Osteoblast (primary cell): ENCODE measurements at regions not wholly inside any gene's neighbourhood (a gene's known extent, or its start where the extent isn't known, plus 50 kb on each side); places are given as distances from the start of the nearest gene placed in this dataset.

Source experiments
- DNase-seq: peaks from one replicate; pipeline ENCODE4 v3.0.0; 2011; ENCODE audit warnings: low spot score, mixed read lengths; ENCODE audit not compliant: insufficient read length; ENCODE audit errors: missing footprints
- H2AFZ ChIP-seq: 2 replicates; pipeline ENCODE4 v1.6.0; 2011; ENCODE audit warnings: mild to moderate bottlenecking, low read length
- H3K27ac ChIP-seq: 2 replicates; pipeline ENCODE4 v1.5.1; 2011; ENCODE audit warnings: mild to moderate bottlenecking, low read depth, low read length, moderate library complexity
- H3K27me3 ChIP-seq: 2 replicates; pipeline ENCODE4 v1.6.0; 2012; ENCODE audit warnings: mild to moderate bottlenecking, control low read depth, inconsistent platforms, low read length, moderate library complexity; ENCODE audit not compliant: insufficient read depth
- H3K36me3 ChIP-seq: 2 replicates; pipeline ENCODE4 v1.5.1; 2011; ENCODE audit warnings: mild to moderate bottlenecking, low read length, control low read depth, moderate library complexity; ENCODE audit not compliant: insufficient read depth
- H3K4me1 ChIP-seq: 2 replicates; pipeline ENCODE4 v1.5.1; 2011; ENCODE audit warnings: mild to moderate bottlenecking, low read length, control low read depth, moderate library complexity; ENCODE audit not compliant: insufficient read depth
- H3K4me2 ChIP-seq: 2 replicates; pipeline ENCODE4 v1.6.0; 2011; ENCODE audit warnings: mild to moderate bottlenecking, low read length; ENCODE audit not compliant: insufficient read depth
- H3K4me3 ChIP-seq: fragments of 200-600 bp; sonication (generic); 3 replicates; pipeline ENCODE4 v1.5.1; 2012; ENCODE audit warnings: mild to moderate bottlenecking, low read length, inconsistent platforms; ENCODE audit not compliant: insufficient read depth
- H3K79me2 ChIP-seq: 2 replicates; pipeline ENCODE4 v1.6.0; 2012; ENCODE audit warnings: mild to moderate bottlenecking, low read length, control low read depth, inconsistent platforms; ENCODE audit not compliant: insufficient read depth
- H3K9me3 ChIP-seq: 2 replicates; pipeline ENCODE4 v1.5.1; 2011; ENCODE audit warnings: low read depth, low read length, control low read depth
- H4K20me1 ChIP-seq: 2 replicates; pipeline ENCODE4 v1.6.0; 2012; ENCODE audit warnings: mild to moderate bottlenecking, low read length, control low read depth; ENCODE audit not compliant: insufficient read depth
- TF ChIP-seq, protein P1 (sequence below): IDR thresholded peaks from 2 replicates; pipeline ENCODE4 v1.5.1; 2011; ENCODE audit warnings: mild to moderate bottlenecking, low read depth, low read length, moderate library complexity; ENCODE audit errors: extremely low read depth

DNA sequence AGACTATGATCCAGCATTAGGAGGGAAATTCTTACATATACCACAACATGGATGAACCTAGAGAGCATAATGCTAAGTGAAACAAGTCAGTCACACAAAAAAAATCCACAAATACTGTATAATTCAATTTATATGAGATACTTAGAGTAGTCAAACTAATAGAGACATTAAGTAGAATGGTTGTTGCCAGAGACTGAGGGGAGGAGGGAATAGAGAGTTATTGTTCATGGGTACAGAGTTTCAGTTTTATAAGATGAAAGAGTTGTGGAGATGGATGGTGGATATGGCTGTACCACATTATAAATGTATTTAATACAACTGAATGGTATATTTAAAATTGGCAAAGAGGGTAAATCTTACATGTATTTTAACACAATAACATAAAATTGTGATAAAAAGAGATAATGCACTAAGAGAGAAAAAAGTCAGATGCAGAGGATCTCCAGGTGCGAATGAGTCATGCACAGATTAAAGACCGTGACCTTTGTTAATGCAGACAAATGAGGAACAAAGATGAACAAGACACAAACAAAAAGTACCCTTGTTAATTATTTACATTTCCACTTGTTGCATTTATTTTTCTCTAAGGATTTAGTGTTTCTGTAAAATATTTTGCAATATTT is 541.7 kb upstream of the MEX3C start:
- Histone ChIP-seq H3K79me2 (no peaks in the 10 kb centered on the region), H3K4me1 (no peaks in the 10 kb centered on the region), H3K9me3 (no peaks in the 10 kb centered on the region), H4K20me1 (no peaks in the 10 kb centered on the region), H3K27me3 (no peaks in the 10 kb centered on the region), H3K4me2 (no peak overlapping the region), H3K27ac (no peak overlapping the region), H3K4me3 (no peak overlapping the region), H3K36me3 (no peaks in the 10 kb centered on the region), H2AFZ (no peak overlapping the region)
- TF ChIP-seq, protein P1, sequence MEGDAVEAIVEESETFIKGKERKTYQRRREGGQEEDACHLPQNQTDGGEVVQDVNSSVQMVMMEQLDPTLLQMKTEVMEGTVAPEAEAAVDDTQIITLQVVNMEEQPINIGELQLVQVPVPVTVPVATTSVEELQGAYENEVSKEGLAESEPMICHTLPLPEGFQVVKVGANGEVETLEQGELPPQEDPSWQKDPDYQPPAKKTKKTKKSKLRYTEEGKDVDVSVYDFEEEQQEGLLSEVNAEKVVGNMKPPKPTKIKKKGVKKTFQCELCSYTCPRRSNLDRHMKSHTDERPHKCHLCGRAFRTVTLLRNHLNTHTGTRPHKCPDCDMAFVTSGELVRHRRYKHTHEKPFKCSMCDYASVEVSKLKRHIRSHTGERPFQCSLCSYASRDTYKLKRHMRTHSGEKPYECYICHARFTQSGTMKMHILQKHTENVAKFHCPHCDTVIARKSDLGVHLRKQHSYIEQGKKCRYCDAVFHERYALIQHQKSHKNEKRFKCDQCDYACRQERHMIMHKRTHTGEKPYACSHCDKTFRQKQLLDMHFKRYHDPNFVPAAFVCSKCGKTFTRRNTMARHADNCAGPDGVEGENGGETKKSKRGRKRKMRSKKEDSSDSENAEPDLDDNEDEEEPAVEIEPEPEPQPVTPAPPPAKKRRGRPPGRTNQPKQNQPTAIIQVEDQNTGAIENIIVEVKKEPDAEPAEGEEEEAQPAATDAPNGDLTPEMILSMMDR: no peak
- no peak for DNase-seq

DNA sequence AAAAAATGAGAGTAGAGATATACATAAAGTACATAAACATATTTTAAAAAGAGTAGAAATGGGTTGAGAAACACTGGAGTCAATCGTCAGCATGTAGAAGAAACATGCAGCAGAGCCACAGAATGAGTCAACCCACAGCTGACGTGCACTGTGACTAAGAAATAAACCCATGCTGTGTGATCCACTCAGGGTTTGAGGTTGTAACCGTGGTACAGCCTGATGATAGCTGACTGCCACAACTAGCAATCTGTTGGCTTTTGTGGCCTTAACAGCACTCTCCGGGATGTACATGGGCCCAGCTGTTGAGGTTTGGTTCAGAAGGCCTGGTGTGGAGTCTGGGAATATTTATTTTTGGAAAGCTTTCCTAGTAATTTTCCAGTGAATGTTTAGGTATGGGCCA is 554.4 kb upstream of the MEX3C start:
- Histone ChIP-seq H4K20me1 (no peaks in the 10 kb centered on the region), H3K4me1 (no peaks in the 10 kb centered on the region), H3K4me3 (no peak overlapping the region), H3K36me3 (no peaks in the 10 kb centered on the region), H3K27me3 (no peaks in the 10 kb centered on the region), H3K27ac (no peak overlapping the region), H3K79me2 (no peaks in the 10 kb centered on the region), H3K9me3 (peaks cover 8% of the 10 kb centered on the region), H3K4me2 (no peak overlapping the region), H2AFZ (no peak overlapping the region)
- DNase-seq: no peak
- TF ChIP-seq, protein P1: no peak

DNA sequence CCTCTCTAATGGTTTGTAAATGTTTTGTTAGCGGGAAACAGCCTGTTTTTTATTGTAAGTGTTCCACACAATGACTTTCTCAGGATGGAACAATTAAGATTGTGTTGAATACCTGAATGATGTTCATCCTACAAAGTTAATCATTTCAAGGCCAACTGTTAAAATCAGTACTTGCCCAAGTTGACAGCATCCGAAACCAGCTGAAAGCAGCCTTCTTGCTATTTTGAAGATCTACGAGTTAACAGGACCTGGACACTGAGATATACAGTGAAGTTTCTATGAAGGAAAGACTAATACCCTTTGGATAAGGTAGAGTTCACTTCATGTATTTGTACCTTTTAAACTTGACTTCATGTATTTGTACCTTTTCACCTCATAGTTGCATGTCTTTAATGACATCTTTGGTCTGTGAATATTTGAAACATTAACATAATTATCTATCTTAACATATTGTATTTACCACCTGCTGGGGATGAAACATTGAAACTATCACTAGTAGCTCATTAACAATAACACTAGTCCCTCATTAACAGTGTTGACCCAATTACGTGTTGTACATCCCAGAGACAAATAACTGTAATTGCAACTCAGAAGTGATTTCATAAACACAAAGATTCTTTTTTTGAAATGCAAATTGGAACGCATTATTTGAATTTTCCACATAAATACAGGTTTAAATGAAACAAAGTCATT is 556.0 kb upstream of the MEX3C start:
- Histone ChIP-seq H3K4me1 (no peaks in the 10 kb centered on the region), H4K20me1 (no peaks in the 10 kb centered on the region), H2AFZ (no peak overlapping the region), H3K79me2 (no peaks in the 10 kb centered on the region), H3K36me3 (no peaks in the 10 kb centered on the region), H3K4me3 (no peak overlapping the region), H3K27ac (no peak overlapping the region), H3K9me3 (peaks cover 7% of the 10 kb centered on the region), H3K27me3 (no peaks in the 10 kb centered on the region), H3K4me2 (no peak overlapping the region)
- DNase-seq: no peak
- TF ChIP-seq, protein P1: no peak

DNA sequence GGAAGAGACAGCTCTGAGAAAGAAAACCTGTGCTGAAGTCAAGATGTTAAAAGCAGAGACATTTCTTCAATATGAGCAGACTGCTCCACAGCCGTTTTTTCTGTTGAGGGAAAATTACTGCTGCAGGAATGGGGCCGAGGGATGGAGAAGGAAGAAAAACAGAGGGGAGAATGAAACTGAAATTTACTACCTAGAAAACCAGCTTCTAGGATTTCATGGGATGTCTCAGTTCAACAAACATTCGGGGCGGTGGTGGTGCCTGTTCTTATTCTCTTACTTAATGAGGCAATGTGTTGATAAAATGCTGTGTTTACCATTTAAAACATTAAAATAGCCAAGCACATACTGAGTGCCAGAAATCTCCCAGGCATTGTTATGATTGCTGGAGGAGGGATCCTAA is 557.1 kb upstream of the MEX3C start:
- TF ChIP-seq, protein P1: no peak
- Histone ChIP-seq H3K79me2 (no peaks in the 10 kb centered on the region), H2AFZ (no peak overlapping the region), H3K27ac (no peak overlapping the region), H3K4me3 (no peak overlapping the region), H3K27me3 (no peaks in the 10 kb centered on the region), H3K4me2 (no peak overlapping the region), H3K36me3 (no peaks in the 10 kb centered on the region), H3K4me1 (no peaks in the 10 kb centered on the region), H4K20me1 (no peaks in the 10 kb centered on the region), H3K9me3 (peaks cover 3% of the 10 kb centered on the region)
- no peak for DNase-seq
